DND-41 (cell line): ENCODE measurements at regions not wholly inside any gene's neighbourhood (a gene's known extent, or its start where the extent isn't known, plus 50 kb on each side); places are given as distances from the start of the nearest gene placed in this dataset.

ENCODE experiments used
- ATAC-seq: fragments of 200-7000 bp; cut with Tn5 transposase; 3 replicates; pipeline ENCODE4 v1.9.1; 2021; ENCODE audit warnings: low read depth; ENCODE audit not compliant: insufficient read depth
- DNase-seq: peaks from one replicate; pipeline ENCODE4 v3.0.0-alpha.2; 2020
- H2AFZ ChIP-seq: 2 replicates; pipeline ENCODE4 v1.6.0; 2012; ENCODE audit warnings: low read depth, low read length
- H3K27ac ChIP-seq: 2 replicates; pipeline ENCODE4 v1.5.1; 2012; ENCODE audit warnings: low read length, inconsistent platforms
- H3K27me3 ChIP-seq: fragments of 200-600 bp; sonication (generic); 2 replicates; pipeline ENCODE4 v1.6.0; 2012; ENCODE audit warnings: low read length, mild to moderate bottlenecking, inconsistent platforms; ENCODE audit not compliant: insufficient read depth, poor library complexity
- H3K36me3 ChIP-seq: 2 replicates; pipeline ENCODE4 v1.5.1; 2012; ENCODE audit warnings: low read length, inconsistent platforms; ENCODE audit not compliant: insufficient read depth
- H3K4me1 ChIP-seq: 2 replicates; pipeline ENCODE4 v1.5.1; 2012; ENCODE audit warnings: mild to moderate bottlenecking, low read length; ENCODE audit not compliant: insufficient read depth
- H3K4me2 ChIP-seq: 2 replicates; pipeline ENCODE4 v1.6.0; 2012; ENCODE audit warnings: mild to moderate bottlenecking, moderate library complexity, low read length, inconsistent platforms; ENCODE audit not compliant: insufficient read depth
- H3K4me3 ChIP-seq, 2 experiments: fragments of 200-600 bp in 1 of 2; shearing (Covaris generic) in 1 of 2; 2 replicates each; pipeline ENCODE4 v1.5.1; 2012 to 2016; ENCODE audit warnings: inconsistent platforms in 2 of 2, low read length in 2 of 2, mild to moderate bottlenecking in 2 of 2, low read depth in 1 of 2, moderate library complexity in 1 of 2
- H3K79me2 ChIP-seq: 2 replicates; pipeline ENCODE4 v1.6.0; 2012; ENCODE audit warnings: low read length, inconsistent platforms; ENCODE audit not compliant: insufficient read depth
- H3K9ac ChIP-seq: 2 replicates; pipeline ENCODE4 v1.6.0; 2012; ENCODE audit warnings: low read depth, mild to moderate bottlenecking, inconsistent platforms, low read length, moderate library complexity
- H3K9me3 ChIP-seq: 2 replicates; pipeline ENCODE4 v1.5.1; 2012; ENCODE audit warnings: low read length, moderate library complexity, mild to moderate bottlenecking, inconsistent platforms; ENCODE audit not compliant: insufficient read depth, severe bottlenecking
- H4K20me1 ChIP-seq: 2 replicates; pipeline ENCODE4 v1.6.0; 2012; ENCODE audit warnings: low read length; ENCODE audit not compliant: insufficient read depth
- EZH2 ChIP-seq: IDR thresholded peaks from 3 replicates; pipeline ENCODE4 v1.6.1; 2012; ENCODE audit warnings: borderline replicate concordance, low read depth, mild to moderate bottlenecking, moderate library complexity, low read length, inconsistent platforms; ENCODE audit not compliant: severe bottlenecking
- TF ChIP-seq, protein P1 (sequence below): IDR thresholded peaks from 2 replicates; pipeline ENCODE4 v1.5.1; 2012; ENCODE audit warnings: borderline replicate concordance, low read length, moderate library complexity, mild to moderate bottlenecking; ENCODE audit not compliant: poor library complexity, severe bottlenecking; ENCODE audit errors: extremely low read depth

GRCh38 chr20:40491009-40491590 is 197.9 kb downstream of the MAFB start:
- ATAC-seq: no peak
- Histone ChIP-seq H4K20me1 (no peaks in the 10 kb centered on the region), H3K27ac (no peak overlapping the region), H3K79me2 (no peaks in the 10 kb centered on the region), H3K9ac (no peak overlapping the region), H3K9me3 (no peaks in the 10 kb centered on the region), H3K4me3 (no peak overlapping the region), H3K36me3 (no peaks in the 10 kb centered on the region), H3K4me2 (no peak overlapping the region), H2AFZ (no peak overlapping the region), H3K27me3 (no peaks in the 10 kb centered on the region), H3K4me1 (no peaks in the 10 kb centered on the region)
- no peak for DNase-seq
- TF ChIP-seq, protein P1, sequence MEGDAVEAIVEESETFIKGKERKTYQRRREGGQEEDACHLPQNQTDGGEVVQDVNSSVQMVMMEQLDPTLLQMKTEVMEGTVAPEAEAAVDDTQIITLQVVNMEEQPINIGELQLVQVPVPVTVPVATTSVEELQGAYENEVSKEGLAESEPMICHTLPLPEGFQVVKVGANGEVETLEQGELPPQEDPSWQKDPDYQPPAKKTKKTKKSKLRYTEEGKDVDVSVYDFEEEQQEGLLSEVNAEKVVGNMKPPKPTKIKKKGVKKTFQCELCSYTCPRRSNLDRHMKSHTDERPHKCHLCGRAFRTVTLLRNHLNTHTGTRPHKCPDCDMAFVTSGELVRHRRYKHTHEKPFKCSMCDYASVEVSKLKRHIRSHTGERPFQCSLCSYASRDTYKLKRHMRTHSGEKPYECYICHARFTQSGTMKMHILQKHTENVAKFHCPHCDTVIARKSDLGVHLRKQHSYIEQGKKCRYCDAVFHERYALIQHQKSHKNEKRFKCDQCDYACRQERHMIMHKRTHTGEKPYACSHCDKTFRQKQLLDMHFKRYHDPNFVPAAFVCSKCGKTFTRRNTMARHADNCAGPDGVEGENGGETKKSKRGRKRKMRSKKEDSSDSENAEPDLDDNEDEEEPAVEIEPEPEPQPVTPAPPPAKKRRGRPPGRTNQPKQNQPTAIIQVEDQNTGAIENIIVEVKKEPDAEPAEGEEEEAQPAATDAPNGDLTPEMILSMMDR: no peak
- TF ChIP-seq EZH2: no peak

GRCh38 chr20:40489886-40490285 is 199.2 kb downstream of the MAFB start:
- Histone ChIP-seq H3K4me2 (no peak overlapping the region), H4K20me1 (no peaks in the 10 kb centered on the region), H3K4me3 (no peak overlapping the region), H3K9ac (no peak overlapping the region), H3K27ac (no peak overlapping the region), H3K36me3 (no peaks in the 10 kb centered on the region), H3K79me2 (no peaks in the 10 kb centered on the region), H3K27me3 (no peaks in the 10 kb centered on the region), H2AFZ (no peak overlapping the region), H3K4me1 (no peaks in the 10 kb centered on the region), H3K9me3 (no peaks in the 10 kb centered on the region)
- ATAC-seq: no peak
- DNase-seq: no peak
- TF ChIP-seq EZH2: no peak
- TF ChIP-seq, protein P1: no peak

GRCh38 chr20:40488401-40488800 is 200.6 kb downstream of the MAFB start:
- Histone ChIP-seq H3K27ac (no peak overlapping the region), H2AFZ (no peak overlapping the region), H3K36me3 (no peaks in the 10 kb centered on the region), H3K4me2 (no peak overlapping the region), H3K4me1 (no peaks in the 10 kb centered on the region), H3K4me3 (no peak overlapping the region), H3K79me2 (no peaks in the 10 kb centered on the region), H3K9ac (no peak overlapping the region), H3K27me3 (no peaks in the 10 kb centered on the region), H3K9me3 (no peaks in the 10 kb centered on the region), H4K20me1 (no peaks in the 10 kb centered on the region)
- no peak for DNase-seq
- TF ChIP-seq EZH2: no peak
- TF ChIP-seq, protein P1: no peak
- ATAC-seq: no peak
